ENCODE measurements at regions not wholly inside any gene's neighbourhood (a gene's known extent, or its start where the extent isn't known, plus 50 kb on each side); places are given as distances from the start of the nearest gene placed in this dataset.

DNA sequence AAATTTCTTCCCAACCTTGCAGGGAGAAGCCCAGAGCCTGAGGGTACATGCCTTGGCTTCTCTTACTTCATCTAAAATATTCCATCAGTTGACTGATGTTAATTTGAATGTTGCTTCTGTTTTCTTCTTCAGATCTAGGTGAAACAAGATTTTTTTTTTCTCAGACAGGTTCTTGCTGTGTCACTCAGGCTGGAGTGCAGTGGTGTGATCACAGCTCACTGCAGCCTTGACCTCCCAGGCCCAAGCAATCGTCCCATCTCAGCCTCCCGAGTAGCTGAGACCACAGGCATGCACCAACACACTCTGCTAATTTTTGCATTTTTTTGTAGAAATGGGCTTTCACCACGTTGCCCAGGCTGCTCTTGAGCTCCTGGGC is 62.1 kb upstream of the KLF3 start:
- no peak for DNase-seq (ENCODE audit: low read depth)

DNA sequence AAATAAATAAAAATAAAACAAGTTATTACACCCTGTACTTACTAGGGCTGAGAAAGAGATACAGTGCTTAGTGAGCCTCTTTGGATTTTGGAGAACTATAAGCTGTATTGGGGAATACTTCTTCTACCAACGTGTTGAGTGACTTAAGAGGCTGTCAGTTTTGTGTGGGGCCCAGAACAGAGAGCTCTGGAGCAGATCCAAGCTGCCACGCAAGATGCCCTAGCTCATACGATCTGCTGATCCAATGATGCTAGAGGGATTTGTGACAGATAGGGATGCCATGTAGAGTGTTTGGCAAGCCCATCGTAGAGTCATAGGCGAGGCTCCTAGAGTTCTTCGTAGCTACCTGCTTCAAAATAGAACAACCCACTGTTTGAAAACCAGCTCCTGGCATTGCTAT is 60.3 kb upstream of the KLF3 start:
- no peak for DNase-seq (ENCODE audit: low read depth)

DNA sequence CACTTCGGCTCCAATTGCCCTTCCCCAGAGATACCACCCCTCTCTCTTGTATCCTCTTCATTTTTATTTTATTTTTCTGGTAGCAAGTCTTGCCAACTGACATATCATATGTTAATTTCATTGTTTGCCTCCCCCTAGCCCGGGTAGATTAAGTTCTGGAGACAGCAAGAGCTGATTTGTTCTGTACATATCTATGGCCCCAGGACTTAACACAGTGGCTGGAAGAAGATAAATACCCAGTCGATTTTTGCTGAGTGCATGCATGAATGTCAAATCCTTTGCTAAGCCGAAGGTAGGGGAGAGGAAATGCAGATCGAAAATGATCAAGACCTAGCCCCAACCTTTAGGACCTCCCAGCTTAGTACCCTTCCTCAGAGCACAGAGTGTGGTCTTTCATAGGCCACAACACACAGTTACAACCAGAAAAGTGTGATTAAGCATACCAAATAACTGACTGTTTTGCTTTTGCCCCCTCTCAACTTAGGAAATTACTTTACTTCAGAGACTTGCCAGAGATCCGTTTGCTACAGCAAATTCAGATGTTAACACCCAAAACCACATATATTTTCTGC is 58.7 kb upstream of the KLF3 start:
- DNase-seq (ENCODE audit: low read depth): no peak

DNA sequence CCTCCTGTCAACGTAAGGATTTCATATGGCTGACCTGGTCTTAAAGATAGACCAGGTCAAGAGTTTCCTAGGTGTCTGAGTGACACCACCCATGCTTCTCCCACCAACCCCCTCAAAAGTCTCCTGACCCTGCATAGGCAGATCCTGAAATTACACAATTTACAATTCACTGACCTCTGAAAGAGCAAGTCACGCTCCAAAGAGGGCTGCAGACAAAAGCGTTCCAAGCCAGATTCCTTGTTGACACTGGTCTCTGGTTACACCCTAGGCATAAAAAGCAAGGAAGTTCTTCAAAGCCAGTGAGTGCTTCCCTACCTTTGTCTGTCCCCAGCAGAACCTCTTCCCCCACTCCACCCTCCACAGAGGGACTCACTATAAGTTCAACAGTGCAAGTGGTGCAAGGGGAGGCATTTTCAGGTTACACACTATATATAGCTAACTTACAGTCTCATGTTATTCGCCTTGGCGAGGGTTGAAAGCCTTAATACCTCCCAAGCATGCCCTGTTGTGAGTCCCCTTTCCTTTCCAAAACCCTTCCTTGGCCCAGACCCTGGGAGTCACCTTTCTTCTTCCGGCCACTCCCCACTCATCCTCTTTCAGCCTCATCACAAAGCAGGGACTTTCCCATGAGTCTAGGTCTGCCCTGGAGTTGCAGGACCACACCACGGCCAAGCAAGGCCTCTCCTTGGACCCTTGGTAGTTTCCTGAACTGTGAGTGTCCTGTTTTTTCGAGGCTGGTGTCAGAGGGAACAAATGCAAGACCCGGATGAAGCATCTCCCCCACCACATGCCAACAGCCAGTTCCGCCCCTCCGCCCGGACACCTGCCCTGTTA is 58.0 kb upstream of the KLF3 start:
- no peak for DNase-seq (ENCODE audit: low read depth)

DNA sequence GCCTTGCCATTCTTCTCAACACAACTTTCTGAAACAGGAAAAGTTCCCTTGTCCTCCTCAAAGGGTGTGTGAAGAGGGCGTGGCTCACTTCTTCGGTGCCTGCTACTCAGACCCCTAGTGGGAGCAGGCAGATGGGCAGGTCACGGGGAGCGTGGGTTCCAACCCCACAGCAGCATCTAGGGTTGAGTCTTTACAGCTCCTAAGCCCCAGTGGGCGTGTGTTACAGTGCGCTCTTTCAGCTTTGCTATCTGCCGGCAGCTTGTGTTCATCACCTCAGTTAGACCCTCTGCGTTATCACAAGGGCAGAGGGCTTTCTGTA is 57.5 kb upstream of the KLF3 start:
- DNase-seq (ENCODE audit: low read depth): no peak

DNA sequence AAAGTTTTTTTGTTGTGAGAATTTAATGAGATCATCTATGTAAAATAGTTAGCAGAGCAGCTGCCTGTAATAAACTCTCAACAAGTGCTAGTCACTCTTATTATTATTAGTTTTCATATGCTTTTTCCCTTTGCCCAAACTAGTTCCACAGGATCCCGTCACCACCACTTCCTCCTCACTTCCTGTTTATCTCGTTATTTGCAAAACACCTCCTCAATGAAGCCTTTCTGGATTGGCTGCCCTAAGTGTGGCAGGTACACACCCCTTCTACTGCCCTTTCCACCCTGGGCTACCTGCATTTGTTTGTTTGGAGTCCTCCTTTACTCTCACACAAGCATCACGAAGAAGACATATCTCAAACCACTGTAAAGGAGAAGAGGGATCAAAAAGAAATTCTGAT is 54.4 kb upstream of the KLF3 start:
- no peak for DNase-seq (ENCODE audit: low read depth)

DNA sequence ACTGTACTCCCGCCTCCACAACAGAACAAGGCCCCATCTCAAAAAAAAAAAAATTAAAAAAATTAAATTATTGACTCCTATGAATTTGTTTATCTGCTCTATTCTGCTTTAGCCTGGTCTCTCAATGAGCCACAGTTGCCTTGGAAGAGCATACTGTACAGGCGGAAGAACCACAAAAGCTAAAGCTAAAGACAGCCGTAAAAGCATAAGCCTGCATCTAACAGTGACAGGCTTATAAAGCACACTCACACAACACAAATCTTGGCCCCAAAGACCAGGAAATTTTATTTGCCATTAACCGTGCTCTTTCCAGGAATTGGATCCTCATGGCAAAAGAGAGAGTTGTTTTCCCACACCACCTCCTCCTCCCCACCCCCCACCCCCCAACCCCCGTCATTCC is 53.5 kb upstream of the KLF3 start:
- DNase-seq (ENCODE audit: low read depth): no peak

DNA sequence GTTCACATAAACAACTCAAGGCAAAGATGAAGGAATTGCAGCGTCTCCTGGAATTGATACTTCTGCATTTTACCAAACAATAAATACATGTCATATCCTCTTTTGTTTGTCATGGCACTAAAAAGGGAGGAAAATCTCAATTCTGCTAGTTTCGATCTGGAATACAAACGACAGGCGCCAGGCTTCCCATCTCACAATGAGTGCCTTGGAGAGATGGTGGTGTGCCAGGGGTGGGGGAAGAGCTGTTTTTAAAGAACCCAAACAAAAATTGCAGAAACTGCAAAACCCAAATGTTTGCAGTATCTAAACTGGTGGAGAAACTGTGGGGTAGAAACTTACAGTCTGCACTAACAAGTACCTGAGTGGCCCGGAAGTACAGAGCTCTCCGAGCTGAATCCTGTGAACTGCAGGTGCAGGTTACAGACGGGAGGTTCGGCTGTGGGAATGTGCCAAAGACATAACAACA is 53.0 kb upstream of the KLF3 start:
- DNase-seq (ENCODE audit: low read depth): no peak

DNA sequence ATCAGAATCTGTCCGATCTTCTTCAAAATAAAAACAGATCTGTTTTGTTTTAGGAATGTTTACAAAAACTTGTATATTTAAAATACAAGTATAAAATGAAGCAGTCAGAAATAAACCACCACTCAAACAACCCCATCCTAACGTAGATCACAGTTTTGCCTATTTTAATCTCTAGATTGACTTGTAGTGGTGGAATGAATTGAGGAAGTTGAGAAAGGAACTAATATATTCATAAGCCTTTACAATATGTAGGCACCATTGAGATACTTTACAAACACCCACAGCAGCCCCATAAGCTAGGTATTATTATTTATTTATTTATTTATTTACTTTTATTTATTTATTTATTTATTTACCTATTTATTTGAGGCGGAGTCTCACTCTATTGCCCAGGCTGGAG is 52.3 kb upstream of the KLF3 start:
- DNase-seq (ENCODE audit: low read depth): no peak

DNA sequence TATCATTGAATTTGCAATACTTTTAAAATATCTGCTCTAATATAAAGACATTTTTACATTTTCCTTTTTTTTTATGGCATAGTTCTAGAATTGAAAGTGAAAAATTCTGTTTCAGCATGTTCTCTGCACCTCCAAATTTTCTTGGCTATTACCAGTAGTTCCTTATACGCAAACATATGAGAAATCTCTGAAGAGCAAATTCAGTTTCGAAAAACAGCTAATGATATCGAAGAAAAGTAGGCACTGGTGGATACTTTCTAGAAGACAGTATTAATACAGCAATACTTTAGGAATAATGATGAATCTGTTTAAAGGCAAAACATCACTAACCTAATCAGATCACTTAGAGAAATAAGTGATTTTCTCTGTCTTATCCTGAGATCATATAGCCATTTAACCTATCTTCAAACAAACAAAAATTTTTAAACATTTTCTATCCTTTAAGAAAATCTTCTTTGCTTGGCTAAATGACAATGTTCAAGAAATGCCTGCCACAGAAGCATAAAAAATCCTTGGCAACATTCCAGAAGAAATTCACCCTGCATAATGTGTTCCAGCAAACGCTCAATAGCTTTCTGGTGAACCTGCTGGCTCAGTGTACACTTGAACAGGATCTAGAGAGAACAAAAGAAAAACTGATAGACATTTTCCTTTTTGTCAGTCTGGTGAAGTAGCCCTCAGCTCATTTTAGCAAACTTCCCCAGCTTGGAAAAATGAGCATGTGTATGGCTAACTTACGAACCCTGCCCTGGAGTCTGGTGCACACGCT is 51.2 kb upstream of the KLF3 start:
- DNase-seq (ENCODE audit: low read depth): no peak
